Cardiac fibroblast (primary cell): ENCODE measurements at regions not wholly inside any gene's neighbourhood (a gene's known extent, or its start where the extent isn't known, plus 50 kb on each side); places are given as distances from the start of the nearest gene placed in this dataset.

Experiments used
- DNase-seq, 2 donors: peaks; one replicate each; pipeline versions ENCODE4 v3.0.0 to v3.0.0-alpha.2; 2010; ENCODE audit warnings: low read depth in 2 of 2
- H3K4me3 ChIP-seq, 2 donors: replicated peaks in 1 of 2; 1 replicate in 1 of 2; 2 replicates in 1 of 2; pipeline ENCODE4 v1.5.1; 2011; ENCODE audit warnings: low read depth in 2 of 2, low read length in 2 of 2, mild to moderate bottlenecking in 2 of 2, moderate library complexity in 1 of 2
- TF ChIP-seq, protein P1 (sequence below): IDR thresholded peaks from one replicate; pipeline ENCODE4 v1.5.1; 2011; ENCODE audit warnings: low read depth, mild to moderate bottlenecking, low read length, inconsistent platforms

DNA sequence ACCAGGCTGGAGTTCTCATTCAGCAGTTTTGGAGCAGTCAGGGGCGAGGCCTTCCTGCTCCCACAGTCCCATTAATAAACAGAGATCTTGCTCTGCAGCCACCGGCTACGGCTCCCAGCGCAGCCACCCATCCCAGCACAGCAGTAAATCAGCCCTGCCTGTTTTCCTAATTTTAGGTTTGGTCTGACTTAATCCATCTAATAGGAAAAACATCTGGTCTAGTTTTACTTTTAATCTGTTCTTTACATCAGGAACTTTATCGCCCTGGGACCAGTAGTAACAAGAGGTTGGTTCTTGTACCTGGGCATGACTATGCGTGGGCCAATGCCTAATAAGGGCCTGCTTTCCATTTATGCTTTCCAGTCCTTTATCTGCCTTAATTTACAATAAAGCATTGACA, 264.0 kb upstream of the DPH6 start:
- H3K4me3 ChIP-seq, result no peak overlapping the region
- TF ChIP-seq, protein P1, sequence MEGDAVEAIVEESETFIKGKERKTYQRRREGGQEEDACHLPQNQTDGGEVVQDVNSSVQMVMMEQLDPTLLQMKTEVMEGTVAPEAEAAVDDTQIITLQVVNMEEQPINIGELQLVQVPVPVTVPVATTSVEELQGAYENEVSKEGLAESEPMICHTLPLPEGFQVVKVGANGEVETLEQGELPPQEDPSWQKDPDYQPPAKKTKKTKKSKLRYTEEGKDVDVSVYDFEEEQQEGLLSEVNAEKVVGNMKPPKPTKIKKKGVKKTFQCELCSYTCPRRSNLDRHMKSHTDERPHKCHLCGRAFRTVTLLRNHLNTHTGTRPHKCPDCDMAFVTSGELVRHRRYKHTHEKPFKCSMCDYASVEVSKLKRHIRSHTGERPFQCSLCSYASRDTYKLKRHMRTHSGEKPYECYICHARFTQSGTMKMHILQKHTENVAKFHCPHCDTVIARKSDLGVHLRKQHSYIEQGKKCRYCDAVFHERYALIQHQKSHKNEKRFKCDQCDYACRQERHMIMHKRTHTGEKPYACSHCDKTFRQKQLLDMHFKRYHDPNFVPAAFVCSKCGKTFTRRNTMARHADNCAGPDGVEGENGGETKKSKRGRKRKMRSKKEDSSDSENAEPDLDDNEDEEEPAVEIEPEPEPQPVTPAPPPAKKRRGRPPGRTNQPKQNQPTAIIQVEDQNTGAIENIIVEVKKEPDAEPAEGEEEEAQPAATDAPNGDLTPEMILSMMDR, result no peak
- DNase-seq, result no peak

DNA sequence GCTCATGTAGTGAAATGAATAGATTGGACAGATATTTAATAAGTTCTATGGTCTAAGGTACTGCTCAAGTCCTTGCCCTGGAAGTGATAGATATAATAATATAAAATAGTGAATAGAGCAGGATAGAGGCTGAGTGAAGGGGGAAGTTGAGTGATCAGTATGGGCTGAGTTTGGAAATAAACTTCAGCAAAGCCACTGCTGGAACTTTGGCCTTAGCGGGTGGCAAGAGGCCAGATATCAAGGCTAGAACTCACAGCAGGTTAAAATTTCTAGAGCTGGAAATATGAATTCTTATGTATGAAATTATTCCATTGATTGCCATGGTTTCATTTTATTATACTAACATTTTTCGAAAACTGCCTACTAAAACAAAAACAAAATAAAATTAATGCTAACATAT, 267.6 kb upstream of the DPH6 start:
- TF ChIP-seq, protein P1, result no peak
- H3K4me3 ChIP-seq, result no peak overlapping the region
- DNase-seq, result no peak

DNA sequence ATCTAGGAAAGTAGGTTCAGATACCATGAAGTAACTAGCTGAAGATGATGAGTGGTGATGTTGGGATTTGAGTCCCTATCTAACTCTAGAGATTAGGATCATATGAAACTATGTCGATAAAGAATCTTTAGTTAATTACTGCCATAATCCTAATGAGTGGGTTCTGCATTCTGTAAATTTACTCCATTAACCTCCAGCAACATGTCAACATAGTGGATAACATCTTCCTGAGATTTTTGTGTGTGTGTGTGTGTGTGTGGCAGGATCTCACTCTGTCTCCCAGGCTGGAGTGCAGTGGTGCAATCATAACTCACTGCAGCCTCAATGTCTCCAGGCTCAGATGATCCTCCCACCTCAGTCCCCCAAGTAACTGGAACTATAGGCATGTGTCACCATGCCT, 272.9 kb upstream of the DPH6 start:
- TF ChIP-seq, protein P1, result no peak
- H3K4me3 ChIP-seq, result no peak overlapping the region
- no peak for DNase-seq

DNA sequence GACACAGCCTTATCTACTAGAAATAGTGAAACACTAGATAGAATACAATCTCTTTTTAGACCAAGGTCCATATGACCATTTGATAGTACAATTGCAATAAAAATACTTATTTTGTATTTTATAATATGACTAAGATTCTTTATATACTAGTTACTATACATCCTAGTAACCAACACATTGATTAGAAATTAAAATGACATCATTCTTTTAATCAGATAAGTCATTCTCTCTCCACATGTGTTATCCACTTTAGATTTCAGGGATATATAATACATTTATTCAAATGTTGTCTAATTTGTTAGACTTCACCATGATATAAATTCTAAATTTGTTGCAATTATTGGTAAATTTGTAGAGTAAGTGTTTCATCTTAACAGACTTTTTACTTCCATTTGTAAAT, 276.2 kb upstream of the DPH6 start:
- TF ChIP-seq, protein P1, result no peak
- no peak for DNase-seq
- H3K4me3 ChIP-seq, result no peak overlapping the region

DNA sequence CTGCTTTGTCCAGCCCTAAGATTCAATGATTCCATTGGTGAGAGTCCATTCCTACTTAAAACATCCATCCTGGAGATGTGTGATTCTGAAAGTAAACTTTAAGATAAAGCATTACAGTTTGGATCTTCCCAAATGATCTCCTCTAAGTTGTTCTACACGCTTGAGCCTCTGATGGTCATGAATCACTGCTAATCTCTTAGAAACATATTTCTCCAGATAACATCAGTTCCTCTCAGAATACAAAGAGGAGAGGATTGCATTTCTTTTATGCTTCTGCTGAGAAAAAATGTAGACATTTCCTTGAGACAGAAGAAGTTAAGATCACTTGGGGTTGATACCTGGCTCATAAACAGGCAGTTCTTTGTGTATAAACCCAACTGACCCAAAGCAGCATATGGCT, 281.2 kb upstream of the DPH6 start:
- DNase-seq, result peak; percentile 5 to 6
- TF ChIP-seq, protein P1, result no peak
- no peak overlapping the region for H3K4me3 ChIP-seq

DNA sequence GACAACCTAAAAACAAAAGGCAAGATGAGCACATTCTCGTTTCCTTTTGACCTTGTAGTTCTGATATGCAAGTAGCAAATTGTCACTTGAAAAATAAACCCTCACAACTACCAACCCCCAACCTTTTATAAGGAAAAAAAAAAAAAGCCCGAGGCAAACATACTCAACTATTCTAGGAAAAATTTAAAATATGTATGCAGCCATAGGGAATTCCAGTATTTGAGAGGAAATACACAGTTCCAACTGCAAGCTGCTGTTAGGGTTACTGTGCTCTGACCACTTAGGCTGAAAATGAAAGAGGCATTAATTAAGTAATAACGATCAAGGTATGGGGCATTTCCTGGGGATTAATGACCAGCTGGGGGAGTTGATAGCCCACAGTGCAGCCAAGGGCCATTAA, 281.9 kb upstream of the DPH6 start:
- TF ChIP-seq, protein P1, result no peak
- DNase-seq, result no peak
- no peak overlapping the region for H3K4me3 ChIP-seq

DNA sequence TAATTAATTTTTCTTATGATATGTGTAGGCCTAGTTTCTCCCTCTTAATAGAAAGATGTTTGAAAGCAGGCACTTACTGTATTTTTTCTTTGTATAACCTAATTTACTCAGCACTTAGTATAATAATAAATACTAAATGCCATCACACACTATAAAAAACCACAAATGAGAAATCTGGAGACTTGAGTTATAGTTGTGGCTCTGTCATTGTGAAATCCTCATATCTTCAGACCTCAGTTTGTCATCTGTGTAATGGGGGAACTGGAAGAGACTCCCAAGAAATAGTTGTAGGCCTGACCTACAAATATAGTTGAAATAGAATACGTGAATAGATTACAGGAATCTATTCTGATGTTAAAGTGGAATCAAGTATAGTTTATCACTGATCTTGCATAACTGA, 287.6 kb upstream of the DPH6 start:
- DNase-seq, result no peak
- TF ChIP-seq, protein P1, result no peak
- H3K4me3 ChIP-seq, result no peak overlapping the region
